ENCODE measurements at regions not wholly inside any gene's neighbourhood (a gene's known extent, or its start where the extent isn't known, plus 50 kb on each side); places are given as distances from the start of the nearest gene placed in this dataset.

- TF ChIP-seq POLR2A (IDR thresholded peaks at IDR 0.05) (no peak), CTCF (IDR thresholded peaks at IDR 0.05) (no peak), POLR2AphosphoS5 (IDR thresholded peaks at IDR 0.05) (no peak)
Measured at GRCh38 chr2:114170070-114170469, 272.4 kb upstream of the DPP10 start.
